ENCODE measurements at regions not wholly inside any gene's neighbourhood (a gene's known extent, or its start where the extent isn't known, plus 50 kb on each side); places are given as distances from the start of the nearest gene placed in this dataset.

- no TSS peak for BruUV-seq (replicated peaks)
- intact Hi-C loops (cut with micrococcal nuclease), result no loop called here
- ATAC-seq (peak; percentile 28; the same call in 1 of the 2 replicates), DNase-seq (ENCODE audit: low read depth, low spot score) (no peak)
- Histone ChIP-seq H2AFZ (ENCODE audit: low read depth, low read length, poor library complexity, severe bottlenecking) (peak overlapping the region; percentile 71), H3K4me2 (ENCODE audit: low read length) (peak overlapping the region; percentile 10; the same call in 1 of the 2 replicates), H3K27me3 (ENCODE audit: insufficient read depth, low read length) (no peaks in the 10 kb centered on the region), H4K20me1 (ENCODE audit: insufficient read depth) (no peaks in the 10 kb centered on the region), H3K9me2 (ENCODE audit: insufficient read depth) (no peaks in the 10 kb centered on the region), H3K9ac (ENCODE audit: low read length) (no peak overlapping the region), H3K4me3 (replicated peaks in 1 of 2; ENCODE audit: low read depth in 1 of 2, low read length in 2 of 2) (no peak overlapping the region), H3K36me3 (ENCODE audit: control insufficient read depth in 1 of 2, insufficient read depth in 2 of 2, low read length in 2 of 2) (no peaks in the 10 kb centered on the region), H3K9me3 (ENCODE audit: control insufficient read depth in 1 of 2, insufficient read depth in 1 of 2, low read depth in 1 of 2, low read length in 2 of 2) (no peaks in the 10 kb centered on the region), H3K4me1 (ENCODE audit: control insufficient read depth in 1 of 2, insufficient read depth in 2 of 2, low read length in 2 of 2) (peaks cover 9 to 25% of the 10 kb centered on the region in 2 experiments), H3K79me2 (ENCODE audit: insufficient read depth, low read length) (no peaks in the 10 kb centered on the region), H3K27ac (ENCODE audit: low read depth, low read length) (no peak overlapping the region)
- CTCF ChIA-PET, result interaction anchor here (1.1 kb wide), 1 partner anchor 177 kb away, joined by 3 read pairs; no protein-coding TSS in a partner anchor
- RAD21 ChIA-PET (ENCODE audit: low non-redundant PET in 1 of 2, low total read pairs in 2 of 2, uncharacterized antibody in 2 of 2, unreplicated experiment in 2 of 2), result no interaction called here
- POLR2A ChIA-PET, result interaction anchor here (0.9 kb wide), 1 partner anchor 12 kb away, joined by 3 read pairs; no protein-coding TSS in a partner anchor
- TF ChIP-seq SP1 (IDR thresholded peaks at IDR 0.05; ENCODE audit: low read depth) (no peak), RAD21 (IDR thresholded peaks at IDR 0.05; ENCODE audit: low read depth) (no peak)
Measured at GRCh38 chr2:172285010-172285621, 142.3 kb upstream of the ITGA6 start.

- intact Hi-C loops (cut with micrococcal nuclease), result no loop called here
- no peak for DNase-seq (ENCODE audit: low read depth, low spot score)
- no peaks in the 10 kb centered on the region for H3K79me2 ChIP-seq (ENCODE audit: insufficient read depth, low read length)
- H3K27ac ChIP-seq (ENCODE audit: low read depth, low read length), result no peak overlapping the region
- ChIA-PET POLR2A (no interaction called here), CTCF (no interaction called here), RAD21 (ENCODE audit: low non-redundant PET in 1 of 2, low total read pairs in 2 of 2, uncharacterized antibody in 2 of 2, unreplicated experiment in 2 of 2) (no interaction called here)
- H2AFZ ChIP-seq (ENCODE audit: low read depth, low read length, poor library complexity, severe bottlenecking), result peak overlapping the region; percentile 71
- no TSS peak for BruUV-seq (replicated peaks)
- H3K9ac ChIP-seq (ENCODE audit: low read length), result no peak overlapping the region
- no peak for ATAC-seq
- H3K4me3 ChIP-seq (replicated peaks in 1 of 2; ENCODE audit: low read depth in 1 of 2, low read length in 2 of 2), result no peak overlapping the region
- TF ChIP-seq ATF3 (IDR thresholded peaks at IDR 0.05) (no peak), POLR2AphosphoS5 (IDR thresholded peaks at IDR 0.05; ENCODE audit: low read depth, low read length) (no peak), ELF1 (IDR thresholded peaks at IDR 0.05; ENCODE audit: borderline replicate concordance, low read depth) (no peak), REST (IDR thresholded peaks at IDR 0.05; ENCODE audit: low read depth) (no peak)
- no peaks in the 10 kb centered on the region for H3K27me3 ChIP-seq (ENCODE audit: insufficient read depth, low read length)
- no peaks in the 10 kb centered on the region for H4K20me1 ChIP-seq (ENCODE audit: insufficient read depth)
- H3K4me2 ChIP-seq (ENCODE audit: low read length), result no peak overlapping the region
- H3K36me3 ChIP-seq (ENCODE audit: control insufficient read depth in 1 of 2, insufficient read depth in 2 of 2, low read length in 2 of 2), result no peaks in the 10 kb centered on the region
- no peaks in the 10 kb centered on the region for H3K9me2 ChIP-seq (ENCODE audit: insufficient read depth)
- peaks cover 9 to 25% of the 10 kb centered on the region in 2 experiments for H3K4me1 ChIP-seq (ENCODE audit: control insufficient read depth in 1 of 2, insufficient read depth in 2 of 2, low read length in 2 of 2)
- H3K9me3 ChIP-seq (ENCODE audit: control insufficient read depth in 1 of 2, insufficient read depth in 1 of 2, low read depth in 1 of 2, low read length in 2 of 2), result no peaks in the 10 kb centered on the region
Measured at GRCh38 chr2:172285760-172286159, 141.6 kb upstream of the ITGA6 start.

Measured in HCT116 (cell line).